IMR-90 (cell line): ENCODE measurements at regions not wholly inside any gene's neighbourhood (a gene's known extent, or its start where the extent isn't known, plus 50 kb on each side); places are given as distances from the start of the nearest gene placed in this dataset.
A peak's percentile ranks its signal among the peaks of the same experiment; 100 is the strongest.

ENCODE experiments used
- ATAC-seq: fragments of 200-7000 bp; cut with Tn5 transposase; 2 replicates; pipeline ENCODE4 v1.9.1; 2020; ENCODE audit warnings: low read depth, mild to moderate bottlenecking, moderate library complexity
- BruUV-seq: library from RNA; stranded (reverse); fragments of 400-500 nt; replicated peaks from 2 replicates; lab custom pipeline; 2021; lab: Mats Ljungman, UMichigan
- CTCF ChIA-PET: fragments of 300-600 bp; formaldehyde crosslinking; extraction: SDS; loops from one replicate; lab custom pipeline; 2021; ENCODE audit warnings: antibody characterized with exemption; lab: Yijun Ruan, JAX
- POLR2A ChIA-PET: fragments of 300-600 bp; sonication (Branson Sonifier 250); formaldehyde crosslinking; loops from one replicate; lab custom pipeline; 2022; ENCODE audit warnings: antibody characterized with exemption; ENCODE audit not compliant: unreplicated experiment; lab: Charles Lee
- DNase-seq: peaks from one replicate; pipeline ENCODE4 v3.0.0; 2013
- H2AFZ ChIP-seq: replicated peaks from 2 replicates; pipeline ENCODE3; 2013; ENCODE audit warnings: low read length, mild to moderate bottlenecking; ENCODE audit not compliant: poor library complexity
- H2AK5ac ChIP-seq: 2 replicates; pipeline ENCODE4 v1.6.1; 2013; ENCODE audit warnings: low read depth, low read length, inconsistent platforms
- H2AK9ac ChIP-seq: replicated peaks from 2 replicates; pipeline ENCODE3; 2013; ENCODE audit warnings: mild to moderate bottlenecking, low read depth, low read length, moderate library complexity; ENCODE audit not compliant: poor library complexity
- H2BK120ac ChIP-seq: 2 replicates; pipeline ENCODE4 v1.6.1; 2013; ENCODE audit warnings: low read depth, low read length, inconsistent platforms
- H2BK15ac ChIP-seq: 3 replicates; pipeline ENCODE4 v1.6.1; 2013; ENCODE audit warnings: low read depth, low read length, inconsistent platforms
- H2BK20ac ChIP-seq: 2 replicates; pipeline ENCODE4 v1.6.1; 2013; ENCODE audit warnings: low read depth, mild to moderate bottlenecking, inconsistent platforms, low read length, moderate library complexity
- H2BK5ac ChIP-seq: 2 replicates; pipeline ENCODE4 v1.6.1; 2013; ENCODE audit warnings: mild to moderate bottlenecking, low read depth, low read length, inconsistent platforms; ENCODE audit not compliant: poor library complexity, severe bottlenecking
- H3K14ac ChIP-seq: replicated peaks from 2 replicates; pipeline ENCODE4 v1.6.1; 2013; ENCODE audit warnings: low read depth, low read length, inconsistent platforms
- H3K18ac ChIP-seq: 2 replicates; pipeline ENCODE4 v1.6.1; 2013; ENCODE audit warnings: low read depth, low read length, control low read depth
- H3K23ac ChIP-seq: 2 replicates; pipeline ENCODE4 v1.6.1; 2013; ENCODE audit warnings: low read depth, low read length, inconsistent platforms
- H3K27ac ChIP-seq: 2 replicates; pipeline ENCODE4 v1.5.1; 2013; ENCODE audit warnings: mild to moderate bottlenecking, control low read depth, low read length; ENCODE audit not compliant: insufficient read depth
- H3K27me3 ChIP-seq: 2 replicates; pipeline ENCODE4 v1.6.1; 2013; ENCODE audit warnings: low read length; ENCODE audit not compliant: control insufficient read depth, insufficient read depth
- H3K36me3 ChIP-seq: 2 replicates; pipeline ENCODE4 v1.6.1; 2013; ENCODE audit warnings: low read length, mixed read lengths; ENCODE audit not compliant: control insufficient read depth, insufficient read depth
- H3K4ac ChIP-seq: 2 replicates; pipeline ENCODE4 v1.6.1; 2013; ENCODE audit warnings: low read depth, low read length, inconsistent platforms
- H3K4me1 ChIP-seq: 2 replicates; pipeline ENCODE4 v1.6.1; 2013; ENCODE audit warnings: low read length, mixed read lengths; ENCODE audit not compliant: control insufficient read depth, insufficient read depth
- H3K4me2 ChIP-seq: 2 replicates; pipeline ENCODE4 v1.6.1; 2013; ENCODE audit warnings: low read depth, mild to moderate bottlenecking, control low read depth, low read length, moderate library complexity
- H3K4me3 ChIP-seq: 2 replicates; pipeline ENCODE4 v1.5.1; 2013; ENCODE audit warnings: low read depth, mild to moderate bottlenecking, control low read depth, low read length, moderate library complexity; ENCODE audit not compliant: insufficient read depth
- H3K56ac ChIP-seq: 2 replicates; pipeline ENCODE4 v1.6.1; 2013; ENCODE audit warnings: low read length, inconsistent platforms; ENCODE audit not compliant: insufficient read depth; ENCODE audit errors: extremely low read depth
- H3K79me1 ChIP-seq, 2 experiments: 2 replicates each; pipeline ENCODE4 v1.6.1; 2013; ENCODE audit warnings: low read length in 2 of 2, inconsistent platforms in 1 of 2, low read depth in 1 of 2
- H3K9ac ChIP-seq: 2 replicates; pipeline ENCODE4 v1.6.1; 2013; ENCODE audit warnings: low read depth, low read length, control low read depth
- H3K9me1 ChIP-seq: 2 replicates; pipeline ENCODE4 v1.6.1; 2013; ENCODE audit warnings: low read length, inconsistent platforms; ENCODE audit not compliant: insufficient read depth
- H3K9me3 ChIP-seq: 2 replicates; pipeline ENCODE4 v1.6.1; 2013; ENCODE audit warnings: low read length; ENCODE audit not compliant: control insufficient read depth, insufficient read depth
- H4K20me1 ChIP-seq: 2 replicates; pipeline ENCODE4 v1.6.1; 2013; ENCODE audit warnings: low read length, inconsistent platforms; ENCODE audit not compliant: insufficient read depth
- H4K5ac ChIP-seq: 2 replicates; pipeline ENCODE4 v1.6.1; 2013; ENCODE audit warnings: mild to moderate bottlenecking, low read depth, low read length, control low read depth
- H4K8ac ChIP-seq, 2 experiments: 2 replicates each; pipeline ENCODE4 v1.6.1; 2013; ENCODE audit warnings: low read depth in 2 of 2, low read length in 2 of 2, control low read depth in 1 of 2, inconsistent platforms in 1 of 2
- H4K91ac ChIP-seq: 2 replicates; pipeline ENCODE4 v1.6.1; 2013; ENCODE audit warnings: low read depth, low read length, inconsistent platforms; ENCODE audit not compliant: insufficient read depth
- MAFK ChIP-seq: IDR thresholded peaks from 2 replicates; pipeline ENCODE4 v1.6.1; 2012; ENCODE audit warnings: low read depth, low read length, improper control_type of control experiment
- NFE2L2 ChIP-seq: fragments of 150-350 bp; IDR thresholded peaks from 2 replicates; pipeline ENCODE4 v1.6.1; 2016; ENCODE audit warnings: low read depth, mild to moderate bottlenecking, low read length
- RAD21 ChIP-seq: IDR thresholded peaks from 2 replicates; pipeline ENCODE4 v1.6.1; 2012; ENCODE audit warnings: low read length, improper control_type of control experiment
- USF2 ChIP-seq: fragments of 150-350 bp; IDR thresholded peaks from 2 replicates; pipeline ENCODE4 v1.6.1; 2017; ENCODE audit warnings: mild to moderate bottlenecking, antibody characterized with exemption, low read length, low read depth
- WGBS, 2 experiments: methylation state at CpG; one replicate each; pipeline versions ENCODE4 v1.1.5 to v1.1.7; 2013; ENCODE audit warnings: missing lambda C conversion rate in 2 of 2; ENCODE audit not compliant: insufficient read length in 1 of 2; ENCODE audit errors: extremely low coverage in 2 of 2; 5-methylcytosine and 5-hydroxymethylcytosine counted together
- dilution Hi-C: fragments of 300-500 bp; cut with HindIII; formaldehyde crosslinking; loops from one replicate; pipeline ENCODE4 v1.14.3; 2018; ENCODE audit warnings: low sequenced_read_pairs; ENCODE audit not compliant: unreplicated experiment
- in situ Hi-C: fragments of 300-500 bp; cut with MboI; formaldehyde crosslinking; loops from 3 replicates; pipeline ENCODE4 v1.14.3; 2019; ENCODE audit warnings: low sequenced_read_pairs, inconsistent platforms, mixed read lengths
- intact Hi-C: fragments of 100-400 bp; cut with micrococcal nuclease; formaldehyde crosslinking; loops from 2 replicates; pipeline ENCODE4 v1.10.0; 2022

GRCh38 chr6:2429460-2429859 is 184.1 kb upstream of the GMDS start:
- no CpG with 5 or more reads among the region's 6 CpGs for WGBS, 2 experiments
- H3K9me3 ChIP-seq = no peaks in the 10 kb centered on the region
- H4K8ac ChIP-seq = peak overlapping the region in 1 of 2 experiments; percentile 38; a peak in 2 of 4 replicates
- no peaks in the 10 kb centered on the region for H3K36me3 ChIP-seq
- peaks cover 30% of the 10 kb centered on the region for H3K9me1 ChIP-seq
- no TSS peak for BruUV-seq
- no peak overlapping the region for H3K4me3 ChIP-seq
- H2AK5ac ChIP-seq = peak overlapping the region; percentile 41; the same call in 1 of the 2 replicates
- no peaks in the 10 kb centered on the region for H3K79me1 ChIP-seq
- in situ Hi-C loops (no loop called here), dilution Hi-C loops (no loop called here), intact Hi-C loops (no loop called here)
- peaks cover 24% of the 10 kb centered on the region for H3K4me1 ChIP-seq
- no peak overlapping the region for H2AFZ ChIP-seq
- H2BK5ac ChIP-seq = peak overlapping the region; percentile 84
- peak; percentile 83 for TF ChIP-seq MAFK
- peak; percentile 66; the same call in 1 of the 2 replicates for TF ChIP-seq USF2
- TF ChIP-seq NFE2L2 = peak; percentile 93
- no peak for TF ChIP-seq RAD21
- no peak overlapping the region for H3K56ac ChIP-seq
- H4K5ac ChIP-seq = 0 out of 2 replicates have a peak overlapping the region, but pooled peaks have one; percentile 8
- H3K14ac ChIP-seq = peak overlapping the region; percentile 69
- no peak overlapping the region for H3K9ac ChIP-seq
- ChIA-PET CTCF (interaction anchor here (0.6 kb wide), 1 partner anchor 945 kb away, joined by 6 read pairs; no protein-coding TSS in a partner anchor), POLR2A (no interaction called here)
- peak overlapping the region; percentile 29 for H3K23ac ChIP-seq
- no peaks in the 10 kb centered on the region for H3K27me3 ChIP-seq
- no peak overlapping the region for H2AK9ac ChIP-seq
- DNase-seq (peak; percentile 76), ATAC-seq (peak; percentile 63)
- H2BK20ac ChIP-seq = peak overlapping the region; percentile 86
- H4K20me1 ChIP-seq = no peaks in the 10 kb centered on the region
- peak overlapping the region; percentile 64; the same call in 2 of the 3 replicates for H2BK15ac ChIP-seq
- peak overlapping the region; percentile 78 for H2BK120ac ChIP-seq
- peak overlapping the region; percentile 67 for H4K91ac ChIP-seq
- peak overlapping the region; percentile 28; the same call in 1 of the 2 replicates for H3K18ac ChIP-seq
- peak overlapping the region; percentile 33; the same call in 1 of the 2 replicates for H3K27ac ChIP-seq
- peak overlapping the region; percentile 6; the same call in 1 of the 2 replicates for H3K4me2 ChIP-seq
- peak overlapping the region; percentile 82 for H3K4ac ChIP-seq
